GM23248 (cell line): ENCODE measurements at regions not wholly inside any gene's neighbourhood (a gene's known extent, or its start where the extent isn't known, plus 50 kb on each side); places are given as distances from the start of the nearest gene placed in this dataset.

Experiments used
- EZH2 ChIP-seq: fragments of 200-600 bp; sonication (generic); IDR thresholded peaks from 2 replicates; pipeline ENCODE4 v1.6.1; 2018; ENCODE audit warnings: antibody characterized with exemption, mild to moderate bottlenecking; ENCODE audit not compliant: insufficient read depth, poor library complexity, severe bottlenecking
- EZH2phosphoT487 ChIP-seq: fragments of 200-600 bp; sonication (generic); IDR thresholded peaks from 2 replicates; pipeline ENCODE4 v1.6.1; 2018; ENCODE audit warnings: antibody characterized with exemption, moderate library complexity, mild to moderate bottlenecking, low read depth; ENCODE audit not compliant: insufficient read depth

DNA sequence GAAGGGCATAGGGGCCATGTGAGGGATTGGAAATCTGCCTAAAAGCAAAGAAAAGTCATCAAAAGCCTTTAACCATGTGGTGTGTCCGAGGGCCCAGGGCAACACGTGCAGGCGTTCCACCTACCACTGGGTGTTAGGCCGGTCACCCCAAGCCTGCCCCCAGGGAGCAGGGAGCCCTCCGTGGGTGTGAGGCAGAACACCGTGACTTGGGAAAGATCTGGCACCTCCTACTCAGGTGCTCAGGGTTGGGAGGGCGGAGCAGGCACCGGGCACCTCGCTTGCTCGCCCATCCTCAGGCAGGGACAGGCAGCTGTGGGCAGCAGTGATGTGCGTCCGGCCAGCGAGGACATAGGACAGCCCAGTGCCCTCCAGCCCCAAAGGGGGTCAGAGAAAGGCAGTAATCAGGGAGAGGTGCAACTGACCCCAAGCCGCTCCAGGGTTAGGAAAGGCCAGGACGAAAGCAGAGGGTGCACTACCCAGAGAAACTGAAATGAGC lies 80.7 kb upstream of the CHST15 start:
- TF ChIP-seq EZH2 (no peak), EZH2phosphoT487 (no peak)
